PC-3 (cell line): ENCODE measurements at regions not wholly inside any gene's neighbourhood (a gene's known extent, or its start where the extent isn't known, plus 50 kb on each side); places are given as distances from the start of the nearest gene placed in this dataset.

Experiments
- ATAC-seq: fragments of 200-7000 bp; cut with Tn5 transposase; 2 replicates; pipeline ENCODE4 v1.9.1; 2020; ENCODE audit warnings: mild to moderate bottlenecking, moderate library complexity
- BruUV-seq: library from RNA; stranded (reverse); fragments of 400-500 nt; replicated peaks from 2 replicates; lab custom pipeline; 2021; lab: Mats Ljungman, UMichigan
- CTCF ChIA-PET: fragments of 300-600 bp; sonication (Branson Sonifier 250); formaldehyde crosslinking; loops from one replicate; lab custom pipeline; 2022; ENCODE audit warnings: antibody characterized with exemption; lab: Charles Lee
- POLR2A ChIA-PET: fragments of 300-600 bp; sonication (Branson Sonifier 250); formaldehyde crosslinking; loops from one replicate; lab custom pipeline; 2022; ENCODE audit warnings: antibody characterized with exemption; ENCODE audit not compliant: unreplicated experiment; lab: Charles Lee
- DNase-seq: peaks from one replicate; pipeline ENCODE4 v3.0.0-alpha.2; 2015
- H2AFZ ChIP-seq: fragments of 300-600 bp; sonication (generic); 2 replicates; pipeline ENCODE4 v1.6.0; 2016; ENCODE audit warnings: antibody characterized with exemption, low read length
- H3F3A ChIP-seq: fragments of 300-600 bp; sonication (generic); one replicate; pipeline ENCODE4 v1.6.0; 2017; ENCODE audit warnings: antibody characterized with exemption, low read length, control low read depth, mild to moderate bottlenecking; ENCODE audit not compliant: unreplicated experiment
- H3K27ac ChIP-seq: fragments of 300-600 bp; sonication (generic); 2 replicates; pipeline ENCODE4 v1.5.1; 2016; ENCODE audit warnings: mild to moderate bottlenecking, low read length
- H3K27me3 ChIP-seq: fragments of 300-600 bp; sonication (generic); 2 replicates; pipeline ENCODE4 v1.6.1; 2016; ENCODE audit warnings: low read length, mixed read lengths
- H3K36me3 ChIP-seq: fragments of 300-600 bp; sonication (generic); 2 replicates; pipeline ENCODE4 v1.6.1; 2016; ENCODE audit warnings: low read depth, mixed run types, low read length, mixed read lengths
- H3K4me1 ChIP-seq: fragments of 300-600 bp; sonication (generic); 2 replicates; pipeline ENCODE4 v1.5.1; 2016; ENCODE audit warnings: low read length; ENCODE audit not compliant: insufficient read depth
- H3K4me2 ChIP-seq: fragments of 300-600 bp; sonication (generic); 2 replicates; pipeline ENCODE4 v1.6.0; 2016; ENCODE audit warnings: low read length
- H3K4me3 ChIP-seq: fragments of 300-600 bp; sonication (generic); 2 replicates; pipeline ENCODE4 v1.5.1; 2016; ENCODE audit warnings: mild to moderate bottlenecking, low read length, mixed read lengths
- H3K79me2 ChIP-seq: fragments of 300-600 bp; sonication (generic); 2 replicates; pipeline ENCODE4 v1.6.1; 2017; ENCODE audit warnings: low read length, mixed read lengths
- H3K9ac ChIP-seq: fragments of 300-600 bp; sonication (generic); 2 replicates; pipeline ENCODE4 v1.6.0; 2016; ENCODE audit warnings: mild to moderate bottlenecking, low read length
- H3K9me2 ChIP-seq: fragments of 300-600 bp; sonication (generic); replicated peaks from 2 replicates; pipeline ENCODE4 v1.6.1; 2016; ENCODE audit warnings: mixed run types, low read length, mixed read lengths
- H3K9me3 ChIP-seq: fragments of 300-600 bp; sonication (generic); 2 replicates; pipeline ENCODE4 v1.6.1; 2016; ENCODE audit warnings: low read length, mixed read lengths
- H4K20me1 ChIP-seq: fragments of 300-600 bp; sonication (generic); 2 replicates; pipeline ENCODE4 v1.6.1; 2016; ENCODE audit warnings: low read length, mixed read lengths
- CTCF ChIP-seq: fragments of 300-600 bp; sonication (generic); conservative IDR thresholded peaks from 2 replicates; pipeline ENCODE4 v1.5.1; 2017; ENCODE audit warnings: antibody characterized with exemption, low read depth, mild to moderate bottlenecking, low read length
- EZH2 ChIP-seq: fragments of 300-600 bp; sonication (generic); IDR thresholded peaks from one replicate; pipeline ENCODE4 v1.6.1; 2017; ENCODE audit warnings: antibody characterized with exemption, mild to moderate bottlenecking, low read length; ENCODE audit not compliant: unreplicated experiment
- EZH2phosphoT487 ChIP-seq: fragments of 300-600 bp; sonication (generic); IDR thresholded peaks from 2 replicates; pipeline ENCODE4 v1.6.1; 2018; ENCODE audit warnings: mild to moderate bottlenecking, antibody characterized with exemption, low read length, borderline replicate concordance
- intact Hi-C: fragments of 100-400 bp; cut with micrococcal nuclease; formaldehyde crosslinking; loops from 2 replicates; pipeline ENCODE4 v1.9.0; 2023

- H3F3A ChIP-seq = peaks cover 16% of the 10 kb centered on the region
- H3K27me3 ChIP-seq = no peaks in the 10 kb centered on the region
- no peak overlapping the region for H2AFZ ChIP-seq
- no peaks in the 10 kb centered on the region for H3K9me2 ChIP-seq
- peaks cover 63% of the 10 kb centered on the region for H3K4me1 ChIP-seq
- no TSS peak for BruUV-seq
- DNase-seq (peak; percentile 90), ATAC-seq (no peak)
- peak overlapping the region; percentile 82 for H3K27ac ChIP-seq
- CTCF ChIA-PET = no interaction called here
- intact Hi-C loops = no loop called here
- H3K4me3 ChIP-seq = no peak overlapping the region
- no peaks in the 10 kb centered on the region for H4K20me1 ChIP-seq
- TF ChIP-seq EZH2 (no peak), EZH2phosphoT487 (no peak), CTCF (no peak)
- peak overlapping the region; percentile 29; the same call in 1 of the 2 replicates for H3K4me2 ChIP-seq
- H3K9ac ChIP-seq = 0 out of 2 replicates have a peak overlapping the region, but pooled peaks have one; percentile 9
- H3K9me3 ChIP-seq = no peaks in the 10 kb centered on the region
- POLR2A ChIA-PET = no interaction called here
- H3K36me3 ChIP-seq = no peaks in the 10 kb centered on the region
- no peaks in the 10 kb centered on the region for H3K79me2 ChIP-seq
Measured at GRCh38 chr20:6473197-6473596, 294.3 kb upstream of the BMP2 start.

GRCh38 chr20:6471871-6472270, 295.6 kb upstream of the BMP2 start:
- ChIA-PET CTCF (no interaction called here), POLR2A (no interaction called here)
- Histone ChIP-seq H3K4me1 (peaks cover 54% of the 10 kb centered on the region), H3K79me2 (no peaks in the 10 kb centered on the region), H2AFZ (no peak overlapping the region), H3K27me3 (no peaks in the 10 kb centered on the region), H3K9ac (no peak overlapping the region), H3K4me3 (no peak overlapping the region), H3K9me3 (no peaks in the 10 kb centered on the region), H3F3A (peaks cover 16% of the 10 kb centered on the region), H3K9me2 (no peaks in the 10 kb centered on the region), H3K36me3 (no peaks in the 10 kb centered on the region), H3K27ac (no peak overlapping the region), H3K4me2 (no peak overlapping the region), H4K20me1 (no peaks in the 10 kb centered on the region)
- no peak for DNase-seq
- TF ChIP-seq EZH2phosphoT487 (no peak), EZH2 (no peak), CTCF (no peak)
- intact Hi-C loops = no loop called here
- no peak for ATAC-seq
- no TSS peak for BruUV-seq

GRCh38 chr20:6471110-6471647, 296.3 kb upstream of the BMP2 start:
- Histone ChIP-seq H3K9me3 (no peaks in the 10 kb centered on the region), H3K9ac (no peak overlapping the region), H4K20me1 (no peaks in the 10 kb centered on the region), H2AFZ (no peak overlapping the region), H3K27me3 (no peaks in the 10 kb centered on the region), H3F3A (peaks cover 16% of the 10 kb centered on the region), H3K4me2 (no peak overlapping the region), H3K79me2 (no peaks in the 10 kb centered on the region), H3K36me3 (no peaks in the 10 kb centered on the region), H3K9me2 (no peaks in the 10 kb centered on the region), H3K27ac (no peak overlapping the region), H3K4me1 (peaks cover 59% of the 10 kb centered on the region), H3K4me3 (no peak overlapping the region)
- POLR2A ChIA-PET = no interaction called here
- DNase-seq (no peak), ATAC-seq (no peak)
- CTCF ChIA-PET = no interaction called here
- intact Hi-C loops = no loop called here
- BruUV-seq = no TSS peak
- TF ChIP-seq EZH2 (no peak), EZH2phosphoT487 (no peak), CTCF (no peak)
